ENCODE measurements at regions not wholly inside any gene's neighbourhood (a gene's known extent, or its start where the extent isn't known, plus 50 kb on each side); places are given as distances from the start of the nearest gene placed in this dataset.

DNA sequence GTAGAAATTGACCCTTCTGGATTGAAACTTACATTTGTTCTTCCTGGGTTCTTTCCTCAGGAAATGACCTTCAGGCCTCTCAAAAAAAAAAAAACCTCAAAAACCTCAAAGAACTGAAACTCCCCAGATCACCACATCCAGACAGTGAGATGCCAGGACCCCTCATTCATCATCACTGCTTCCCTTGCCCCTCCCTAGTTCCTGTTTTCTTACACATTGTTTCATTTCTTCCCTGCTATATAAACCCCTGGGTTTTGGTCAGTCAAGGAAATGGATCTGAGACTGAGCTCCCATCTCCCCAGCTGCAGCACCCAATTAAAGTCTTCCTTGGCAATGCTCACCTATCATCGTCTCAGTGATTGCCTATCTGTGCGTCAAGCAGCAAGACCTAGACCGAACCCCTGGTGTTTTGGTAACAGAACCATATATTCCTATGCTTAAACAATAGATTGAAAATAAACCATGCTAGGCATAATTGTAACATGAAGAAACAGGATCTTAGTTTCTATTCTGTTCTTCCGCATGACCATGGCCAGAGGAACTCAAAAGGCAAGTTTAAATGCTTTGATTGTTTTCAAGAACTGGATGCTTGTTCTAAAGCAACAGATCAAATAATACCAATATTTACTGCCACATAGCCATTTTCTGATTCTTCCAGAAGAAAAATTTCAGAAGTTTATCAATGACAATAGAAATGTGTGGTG, 108.0 kb upstream of the MAX start:
- TF ChIP-seq, protein P1, sequence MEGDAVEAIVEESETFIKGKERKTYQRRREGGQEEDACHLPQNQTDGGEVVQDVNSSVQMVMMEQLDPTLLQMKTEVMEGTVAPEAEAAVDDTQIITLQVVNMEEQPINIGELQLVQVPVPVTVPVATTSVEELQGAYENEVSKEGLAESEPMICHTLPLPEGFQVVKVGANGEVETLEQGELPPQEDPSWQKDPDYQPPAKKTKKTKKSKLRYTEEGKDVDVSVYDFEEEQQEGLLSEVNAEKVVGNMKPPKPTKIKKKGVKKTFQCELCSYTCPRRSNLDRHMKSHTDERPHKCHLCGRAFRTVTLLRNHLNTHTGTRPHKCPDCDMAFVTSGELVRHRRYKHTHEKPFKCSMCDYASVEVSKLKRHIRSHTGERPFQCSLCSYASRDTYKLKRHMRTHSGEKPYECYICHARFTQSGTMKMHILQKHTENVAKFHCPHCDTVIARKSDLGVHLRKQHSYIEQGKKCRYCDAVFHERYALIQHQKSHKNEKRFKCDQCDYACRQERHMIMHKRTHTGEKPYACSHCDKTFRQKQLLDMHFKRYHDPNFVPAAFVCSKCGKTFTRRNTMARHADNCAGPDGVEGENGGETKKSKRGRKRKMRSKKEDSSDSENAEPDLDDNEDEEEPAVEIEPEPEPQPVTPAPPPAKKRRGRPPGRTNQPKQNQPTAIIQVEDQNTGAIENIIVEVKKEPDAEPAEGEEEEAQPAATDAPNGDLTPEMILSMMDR (IDR thresholded peaks at IDR 0.05; ENCODE audit: insufficient read depth, low read length, poor library complexity, severe bottlenecking) = no peak
- Histone ChIP-seq H3K27me3 (ENCODE audit: control insufficient read depth, insufficient read depth, low read length) (no peaks in the 10 kb centered on the region), H3K4me3 (ENCODE audit: low read depth, low read length) (no peak overlapping the region), H3K36me3 (ENCODE audit: control insufficient read depth, insufficient read depth, low read length) (no peaks in the 10 kb centered on the region)
- DNase-seq (ENCODE audit: low read depth) = no peak

DNA sequence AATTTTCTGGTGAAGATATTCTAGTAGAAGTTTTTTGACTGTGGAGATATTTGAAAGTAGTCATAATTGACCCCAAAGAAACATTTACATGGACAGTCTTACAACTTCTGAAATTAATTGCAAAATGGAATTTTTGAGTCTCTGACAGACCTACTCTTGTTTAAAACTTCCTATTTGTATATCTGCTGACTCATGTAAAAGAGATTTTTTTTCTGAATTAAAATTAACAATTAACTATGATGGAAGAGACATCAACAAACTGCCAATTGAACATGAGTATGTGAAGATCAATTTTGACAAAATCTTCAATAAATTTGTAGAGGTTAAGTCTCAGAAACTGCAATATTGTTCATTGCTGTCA, 108.5 kb upstream of the MAX start:
- DNase-seq (ENCODE audit: low read depth) = no peak
- TF ChIP-seq, protein P1 (IDR thresholded peaks at IDR 0.05; ENCODE audit: insufficient read depth, low read length, poor library complexity, severe bottlenecking) = no peak
- no peak overlapping the region for H3K4me3 ChIP-seq (ENCODE audit: low read depth, low read length)
- no peaks in the 10 kb centered on the region for H3K36me3 ChIP-seq (ENCODE audit: control insufficient read depth, insufficient read depth, low read length)
- no peaks in the 10 kb centered on the region for H3K27me3 ChIP-seq (ENCODE audit: control insufficient read depth, insufficient read depth, low read length)

DNA sequence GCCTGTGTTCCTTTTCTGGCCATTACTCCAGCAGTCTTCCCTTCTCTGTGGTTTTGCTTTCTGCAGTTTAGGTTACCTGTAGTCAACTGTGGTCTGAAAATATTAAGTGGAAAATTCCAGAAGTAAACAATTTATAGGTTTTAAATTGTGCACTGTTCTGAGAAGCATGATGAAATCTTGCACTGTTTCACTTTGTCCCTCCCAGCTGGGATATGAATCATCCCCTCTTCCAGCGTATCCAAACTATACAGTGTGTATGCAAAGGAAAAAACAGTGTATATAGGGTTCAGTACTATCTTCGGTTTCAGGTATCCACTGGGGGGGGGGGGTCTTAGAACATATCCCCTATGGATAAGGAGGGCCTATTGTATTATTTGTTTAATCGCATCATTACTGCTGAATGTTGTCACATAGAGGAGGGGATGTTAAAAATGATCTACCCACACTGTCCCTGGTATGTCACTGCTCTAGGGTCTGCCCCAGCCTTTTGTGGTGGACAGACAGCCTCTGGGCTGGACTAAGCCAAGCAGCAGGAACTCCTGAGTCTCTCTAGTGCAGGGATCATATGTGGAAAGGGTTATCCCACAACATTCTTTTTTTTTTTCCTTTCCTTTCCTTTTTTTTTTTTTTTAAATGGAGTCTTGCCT, 109.1 kb upstream of the MAX start:
- Histone ChIP-seq H3K36me3 (ENCODE audit: control insufficient read depth, insufficient read depth, low read length) (no peaks in the 10 kb centered on the region), H3K27me3 (ENCODE audit: control insufficient read depth, insufficient read depth, low read length) (no peaks in the 10 kb centered on the region), H3K4me3 (ENCODE audit: low read depth, low read length) (no peak overlapping the region)
- TF ChIP-seq, protein P1 (IDR thresholded peaks at IDR 0.05; ENCODE audit: insufficient read depth, low read length, poor library complexity, severe bottlenecking) = no peak
- DNase-seq (ENCODE audit: low read depth) = peak; percentile 53

DNA sequence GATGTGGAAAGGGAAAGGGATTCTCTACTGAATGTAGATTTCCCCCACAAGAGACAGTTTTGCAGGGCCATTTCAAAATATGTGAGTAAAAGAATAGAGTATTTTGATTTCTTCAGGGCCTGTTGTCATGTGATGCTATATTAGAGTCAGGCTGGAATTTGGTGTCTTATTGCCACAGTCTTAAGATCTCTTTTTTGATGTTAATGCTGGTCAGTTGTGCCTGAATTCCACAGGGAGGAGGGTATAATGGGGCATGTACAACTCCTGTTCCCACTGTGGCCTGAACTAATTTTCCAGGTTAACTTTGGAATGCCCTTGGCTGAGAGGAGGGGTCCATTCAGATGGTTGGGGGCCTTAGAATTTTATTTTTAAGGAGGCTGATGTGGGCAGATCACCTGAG, 111.0 kb upstream of the MAX start:
- TF ChIP-seq, protein P1 (IDR thresholded peaks at IDR 0.05; ENCODE audit: insufficient read depth, low read length, poor library complexity, severe bottlenecking) = no peak
- H3K27me3 ChIP-seq (ENCODE audit: control insufficient read depth, insufficient read depth, low read length) = no peaks in the 10 kb centered on the region
- DNase-seq (ENCODE audit: low read depth) = no peak
- H3K36me3 ChIP-seq (ENCODE audit: control insufficient read depth, insufficient read depth, low read length) = no peaks in the 10 kb centered on the region
- no peak overlapping the region for H3K4me3 ChIP-seq (ENCODE audit: low read depth, low read length)

DNA sequence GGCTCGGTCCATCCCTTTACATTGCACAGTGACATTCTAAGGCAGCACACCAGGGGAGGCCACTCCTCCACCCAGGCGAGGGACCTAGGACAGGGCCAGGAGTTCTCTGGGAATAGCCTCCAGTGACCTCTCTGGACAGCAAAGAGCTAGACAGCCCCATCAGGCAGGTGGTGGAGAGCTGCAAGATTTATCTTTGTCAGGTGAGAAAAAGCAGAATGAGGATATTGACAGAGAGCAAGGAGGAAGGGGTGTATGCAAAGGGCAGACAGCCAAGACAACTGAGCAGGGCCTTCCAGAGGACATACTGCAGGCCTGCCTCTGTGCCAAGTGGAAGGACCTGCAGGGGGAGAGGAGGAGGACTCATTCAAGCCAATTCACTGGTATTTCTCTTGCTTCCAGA, 112.4 kb upstream of the MAX start:
- Histone ChIP-seq H3K36me3 (ENCODE audit: control insufficient read depth, insufficient read depth, low read length) (no peaks in the 10 kb centered on the region), H3K4me3 (ENCODE audit: low read depth, low read length) (no peak overlapping the region), H3K27me3 (ENCODE audit: control insufficient read depth, insufficient read depth, low read length) (no peaks in the 10 kb centered on the region)
- DNase-seq (ENCODE audit: low read depth) = no peak
- TF ChIP-seq, protein P1 (IDR thresholded peaks at IDR 0.05; ENCODE audit: insufficient read depth, low read length, poor library complexity, severe bottlenecking) = no peak

DNA sequence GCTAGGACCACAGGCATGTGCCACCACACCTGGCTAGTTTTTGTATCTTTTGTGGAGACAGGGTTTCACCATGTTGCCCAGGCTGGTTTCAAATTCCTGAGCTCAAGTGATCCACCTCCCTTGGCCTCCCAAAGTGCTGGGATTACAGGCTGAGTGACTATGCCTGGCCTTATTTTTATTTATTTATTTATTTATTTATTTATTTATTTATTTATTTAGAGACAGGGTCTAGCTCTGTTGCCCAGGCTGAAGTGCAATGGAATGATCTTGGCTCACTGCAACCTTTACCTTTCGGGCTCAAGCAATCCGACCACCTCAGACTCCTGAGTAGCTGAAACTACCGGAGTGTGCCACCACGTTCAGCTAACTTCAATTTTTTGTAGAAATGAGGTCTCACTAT, 117.0 kb upstream of the MAX start:
- DNase-seq (ENCODE audit: low read depth) = no peak
- no peaks in the 10 kb centered on the region for H3K27me3 ChIP-seq (ENCODE audit: control insufficient read depth, insufficient read depth, low read length)
- no peak overlapping the region for H3K4me3 ChIP-seq (ENCODE audit: low read depth, low read length)

More for the DNA sequence above, 117.0 kb upstream of the MAX start:
- no peaks in the 10 kb centered on the region for H3K36me3 ChIP-seq (ENCODE audit: control insufficient read depth, insufficient read depth, low read length)
- TF ChIP-seq, protein P1 (IDR thresholded peaks at IDR 0.05; ENCODE audit: insufficient read depth, low read length, poor library complexity, severe bottlenecking) = no peak
